SK-N-SH treated with all-trans-retinoic acid at 6 μM for 48 hours (cell line): ENCODE measurements at regions not wholly inside any gene's neighbourhood (a gene's known extent, or its start where the extent isn't known, plus 50 kb on each side); places are given as distances from the start of the nearest gene placed in this dataset.

Experiments used
- BACH2 ChIP-seq: fragments of 250-450 bp; sonication (Bioruptor Pico); IDR thresholded peaks from 2 replicates; pipeline ENCODE4 v1.9.0; 2021; ENCODE audit warnings: mild to moderate bottlenecking, borderline replicate concordance
- ESRRG ChIP-seq: fragments of 250-450 bp; sonication (Bioruptor Pico); IDR thresholded peaks from 2 replicates; pipeline ENCODE4 v1.6.1; 2021; ENCODE audit warnings: mild to moderate bottlenecking
- GLIS3 ChIP-seq: fragments of 250-450 bp; sonication (Bioruptor Pico); IDR thresholded peaks from 2 replicates; pipeline ENCODE4 v1.5.0; 2020; ENCODE audit warnings: mild to moderate bottlenecking, moderate library complexity
- PATZ1 ChIP-seq: fragments of 250-450 bp; sonication (Bioruptor Pico); IDR thresholded peaks from 2 replicates; pipeline ENCODE4 v1.8.0; 2020; ENCODE audit warnings: mild to moderate bottlenecking, moderate library complexity, borderline replicate concordance
- POU6F1 ChIP-seq: fragments of 250-450 bp; sonication (Bioruptor Pico); IDR thresholded peaks from 2 replicates; pipeline ENCODE4 v1.8.0; 2021; ENCODE audit warnings: low read depth, mild to moderate bottlenecking, moderate library complexity, borderline replicate concordance
- TCF4 ChIP-seq: fragments of 250-450 bp; sonication (Bioruptor Pico); IDR thresholded peaks from 2 replicates; pipeline ENCODE4 v1.8.0; 2021; ENCODE audit warnings: mild to moderate bottlenecking, moderate library complexity, borderline replicate concordance
- ZFP3 ChIP-seq: fragments of 250-450 bp; sonication (Bioruptor Pico); IDR thresholded peaks from 2 replicates; pipeline ENCODE4 v1.5.0; 2020; ENCODE audit warnings: mild to moderate bottlenecking, moderate library complexity
- ZFP30 ChIP-seq: fragments of 450-650 bp; formaldehyde crosslinking; IDR thresholded peaks from 2 replicates; pipeline ENCODE4 v1.5.0; 2022; ENCODE audit warnings: mild to moderate bottlenecking, moderate library complexity
- ZNF565 ChIP-seq: fragments of 450-650 bp; formaldehyde crosslinking; conservative IDR thresholded peaks from 2 replicates; pipeline ENCODE4 v1.5.0; 2020; ENCODE audit warnings: low read depth, mild to moderate bottlenecking, moderate library complexity

DNA sequence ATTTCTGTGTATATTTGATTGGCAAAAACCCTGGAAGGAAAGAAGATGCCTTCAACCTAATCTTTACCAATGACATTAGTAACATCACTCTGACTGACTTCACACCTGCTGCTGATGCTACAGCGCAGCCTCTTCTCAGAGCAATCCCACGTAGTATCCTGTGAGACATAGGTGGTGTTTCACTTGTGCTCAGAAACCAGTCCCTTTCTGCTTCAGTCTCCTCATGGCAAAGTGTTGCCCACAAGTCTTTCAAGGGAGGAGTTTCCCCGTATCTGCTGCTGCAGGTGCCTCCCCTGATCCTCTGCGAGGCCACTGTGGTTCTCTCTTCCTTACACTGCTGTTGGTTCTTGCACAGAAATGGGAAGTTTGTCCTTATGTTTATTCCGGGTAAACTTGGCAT lies 433.2 kb upstream of the TNP1 start:
- TF ChIP-seq PATZ1 (CRISPR knock-in tag) (no peak), POU6F1 (CRISPR knock-in tag) (no peak), ZFP30 (no peak), ZNF565 (no peak), ZFP3 (CRISPR knock-in tag) (no peak), ESRRG (CRISPR knock-in tag) (no peak), TCF4 (CRISPR knock-in tag) (no peak), GLIS3 (no peak), BACH2 (no peak)
